ENCODE measurements at regions not wholly inside any gene's neighbourhood (a gene's known extent, or its start where the extent isn't known, plus 50 kb on each side); places are given as distances from the start of the nearest gene placed in this dataset.

DNA sequence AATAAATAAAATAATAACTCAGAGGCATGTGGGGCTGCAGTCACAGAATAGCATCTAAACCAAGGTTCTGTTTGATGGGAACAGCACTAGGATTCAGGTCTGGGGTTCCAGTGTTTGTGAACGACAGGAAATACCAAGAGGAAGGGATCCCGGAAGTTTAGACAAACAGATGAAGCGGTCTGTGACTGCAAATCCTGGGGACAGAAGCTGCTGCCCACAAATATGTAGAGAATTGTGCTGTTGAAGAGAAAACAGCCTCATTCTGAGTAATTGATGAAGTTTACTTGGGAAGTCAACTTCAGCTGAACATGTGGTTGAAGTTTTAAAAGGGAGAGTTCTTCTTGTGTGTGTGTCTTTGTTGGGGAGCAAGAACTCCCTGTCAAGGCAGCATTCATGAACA lies 98.4 kb upstream of the TBX5 start:
- Histone ChIP-seq H3K36me3 (ENCODE audit: control insufficient read depth in 2 of 2, extremely low read depth in 1 of 2, insufficient read depth in 2 of 2, low read length in 2 of 2) (no peaks in the 10 kb centered on the region), H3K4me1 (ENCODE audit: control insufficient read depth, extremely low read depth, insufficient read depth, low read length) (no peaks in the 10 kb centered on the region), H3K9ac (replicated peaks; ENCODE audit: extremely low read depth, insufficient read depth, low read length) (no peak overlapping the region), H3K27ac (ENCODE audit: insufficient read depth, low read depth, low read length) (no peak overlapping the region), H3K4me2 (ENCODE audit: insufficient read depth, low read length) (no peak overlapping the region), H3K79me2 (ENCODE audit: control insufficient read depth, insufficient read depth, low read length) (no peaks in the 10 kb centered on the region), H2AFZ (ENCODE audit: low read depth, low read length) (no peak overlapping the region), H3K9me1 (replicated peaks; ENCODE audit: control insufficient read depth, extremely low read depth, insufficient read depth, low read length) (no peaks in the 10 kb centered on the region), H4K20me1 (replicated peaks; ENCODE audit: control insufficient read depth, extremely low read depth, insufficient read depth, low read length) (no peaks in the 10 kb centered on the region), H3K4me3 (replicated peaks in 1 of 3; ENCODE audit: insufficient read depth in 1 of 3, low read depth in 1 of 3, low read length in 3 of 3) (no peak overlapping the region), H3K27me3 (ENCODE audit: control insufficient read depth in 2 of 2, insufficient read depth in 2 of 2, low read length in 2 of 2) (no peaks in the 10 kb centered on the region), H3K9me3 (replicated peaks; ENCODE audit: control insufficient read depth, insufficient read depth, low read length) (no peaks in the 10 kb centered on the region)
- POLR2A ChIA-PET: no interaction called here
- DNase-seq (ENCODE audit: low read depth, low spot score): no peak
- dilution Hi-C loops (cut with MboI; ENCODE audit: extremely low pct_ligation_motif_present, low sequenced_read_pairs) (no loop called here), intact Hi-C loops (cut with micrococcal nuclease) (no loop called here)
- TF ChIP-seq, protein P1, sequence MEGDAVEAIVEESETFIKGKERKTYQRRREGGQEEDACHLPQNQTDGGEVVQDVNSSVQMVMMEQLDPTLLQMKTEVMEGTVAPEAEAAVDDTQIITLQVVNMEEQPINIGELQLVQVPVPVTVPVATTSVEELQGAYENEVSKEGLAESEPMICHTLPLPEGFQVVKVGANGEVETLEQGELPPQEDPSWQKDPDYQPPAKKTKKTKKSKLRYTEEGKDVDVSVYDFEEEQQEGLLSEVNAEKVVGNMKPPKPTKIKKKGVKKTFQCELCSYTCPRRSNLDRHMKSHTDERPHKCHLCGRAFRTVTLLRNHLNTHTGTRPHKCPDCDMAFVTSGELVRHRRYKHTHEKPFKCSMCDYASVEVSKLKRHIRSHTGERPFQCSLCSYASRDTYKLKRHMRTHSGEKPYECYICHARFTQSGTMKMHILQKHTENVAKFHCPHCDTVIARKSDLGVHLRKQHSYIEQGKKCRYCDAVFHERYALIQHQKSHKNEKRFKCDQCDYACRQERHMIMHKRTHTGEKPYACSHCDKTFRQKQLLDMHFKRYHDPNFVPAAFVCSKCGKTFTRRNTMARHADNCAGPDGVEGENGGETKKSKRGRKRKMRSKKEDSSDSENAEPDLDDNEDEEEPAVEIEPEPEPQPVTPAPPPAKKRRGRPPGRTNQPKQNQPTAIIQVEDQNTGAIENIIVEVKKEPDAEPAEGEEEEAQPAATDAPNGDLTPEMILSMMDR (IDR thresholded peaks at IDR 0.05; ENCODE audit: extremely low read depth in 1 of 2, insufficient read depth in 1 of 2, low read depth in 1 of 2, low read length in 2 of 2): no peak
- no peak for TF ChIP-seq EZH2 (IDR thresholded peaks at IDR 0.05; ENCODE audit: borderline replicate concordance, low read depth, low read length, severe bottlenecking)
- TF ChIP-seq, protein P2, sequence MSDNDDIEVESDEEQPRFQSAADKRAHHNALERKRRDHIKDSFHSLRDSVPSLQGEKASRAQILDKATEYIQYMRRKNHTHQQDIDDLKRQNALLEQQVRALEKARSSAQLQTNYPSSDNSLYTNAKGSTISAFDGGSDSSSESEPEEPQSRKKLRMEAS (IDR thresholded peaks at IDR 0.05; ENCODE audit: insufficient read depth, insufficient read length): no peak
- no peak for TF ChIP-seq FOS (IDR thresholded peaks at IDR 0.05; ENCODE audit: borderline replicate concordance, insufficient read depth, low read length)
- no peak for TF ChIP-seq POLR2A (IDR thresholded peaks at IDR 0.05; ENCODE audit: low read depth, low read length)
- TF ChIP-seq POLR2AphosphoS5 (IDR thresholded peaks at IDR 0.05; ENCODE audit: insufficient read depth, low read depth, low read length): no peak
- no peak for TF ChIP-seq GATA2 (IDR thresholded peaks at IDR 0.05; ENCODE audit: insufficient read depth, insufficient read length, low read depth, low read length)
- no peak for TF ChIP-seq JUN (IDR thresholded peaks at IDR 0.05; ENCODE audit: borderline replicate concordance, insufficient read depth, insufficient read length, low read depth)
- TF ChIP-seq MYC (IDR thresholded peaks at IDR 0.05; ENCODE audit: low read depth, low read length): no peak
- CTCF ChIA-PET: no interaction called here
- BruUV-seq (replicated peaks): no TSS peak
- FAIRE-seq: no peak
